Fibroblast of skin of left quadriceps (primary cell): ENCODE measurements at regions not wholly inside any gene's neighbourhood (a gene's known extent, or its start where the extent isn't known, plus 50 kb on each side); places are given as distances from the start of the nearest gene placed in this dataset.
"Not testable (repeated sequence)": the region's sequence is repeated elsewhere in the genome, so short reads cannot be mapped to it uniquely, and the experiment has no call there.

Experiments used
- DNase-seq, 2 experiments: peaks; one replicate each; pipeline ENCODE4 v3.0.0-alpha.2; 2013; ENCODE audit warnings: low read depth in 2 of 2

DNA sequence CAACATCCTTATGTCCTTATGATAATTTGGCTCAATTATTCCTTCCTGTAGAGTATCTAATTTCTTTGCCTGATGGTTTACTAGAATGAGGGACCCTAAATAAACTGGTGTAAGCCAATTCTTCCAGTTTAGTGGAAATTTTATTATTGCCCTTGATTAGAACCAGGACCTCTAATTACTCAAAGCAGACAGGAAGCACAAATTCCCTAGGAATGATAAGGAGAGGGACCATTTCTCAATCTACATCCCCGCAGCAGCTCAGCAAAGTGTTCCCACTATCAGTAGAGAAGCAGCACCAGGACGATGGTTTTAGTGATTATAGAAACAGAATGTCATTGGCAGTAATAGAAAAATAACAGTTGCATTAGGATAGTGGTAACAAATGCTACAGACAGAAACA lies 97.1 kb downstream of the PLPPR4 start:
- no peak for DNase-seq

GRCh38 chr1:99363531-99363930 lies 99.2 kb downstream of the PLPPR4 start:
- no peak for DNase-seq

GRCh38 chr1:99365141-99365540 lies 100.8 kb downstream of the PLPPR4 start:
- DNase-seq = no peak

DNA sequence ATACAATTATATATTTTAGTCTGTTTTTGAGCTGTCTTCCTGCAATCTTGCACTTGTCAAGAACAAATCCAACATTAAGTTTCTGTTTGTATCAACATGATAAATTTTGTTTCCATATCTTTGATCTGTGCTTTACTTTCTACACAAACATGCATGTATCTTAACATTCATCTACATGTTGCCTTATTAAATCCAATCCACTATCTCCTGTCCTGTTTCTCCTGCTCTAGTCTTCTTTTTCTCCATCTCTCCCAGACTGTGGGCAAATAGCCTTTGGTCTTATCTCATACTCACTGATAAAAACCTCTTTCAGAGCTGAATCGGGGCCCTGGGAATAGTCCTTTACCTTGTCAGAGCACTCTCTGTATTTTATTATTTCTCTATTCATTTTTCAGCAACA lies 101.3 kb downstream of the PLPPR4 start:
- no peak for DNase-seq

DNA sequence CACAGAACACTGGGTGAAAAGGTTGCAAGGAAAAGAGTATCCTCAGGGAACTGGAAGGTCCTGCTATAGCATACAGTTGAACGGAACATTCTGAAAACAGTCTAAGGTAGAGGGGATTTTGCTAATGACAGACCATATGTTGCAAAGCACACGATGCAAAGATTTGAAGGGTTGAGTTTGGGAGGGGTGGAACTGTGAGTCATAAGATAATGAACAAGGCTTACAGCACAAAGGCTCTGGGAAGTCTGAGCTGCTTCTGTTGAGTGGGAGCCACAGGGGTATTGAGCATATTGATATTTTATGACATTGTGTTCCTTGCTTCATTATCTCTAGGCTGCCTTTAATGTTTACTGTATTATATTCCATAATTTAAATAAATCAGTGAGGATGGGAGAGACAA lies 104.9 kb downstream of the PLPPR4 start:
- no peak for DNase-seq

DNA sequence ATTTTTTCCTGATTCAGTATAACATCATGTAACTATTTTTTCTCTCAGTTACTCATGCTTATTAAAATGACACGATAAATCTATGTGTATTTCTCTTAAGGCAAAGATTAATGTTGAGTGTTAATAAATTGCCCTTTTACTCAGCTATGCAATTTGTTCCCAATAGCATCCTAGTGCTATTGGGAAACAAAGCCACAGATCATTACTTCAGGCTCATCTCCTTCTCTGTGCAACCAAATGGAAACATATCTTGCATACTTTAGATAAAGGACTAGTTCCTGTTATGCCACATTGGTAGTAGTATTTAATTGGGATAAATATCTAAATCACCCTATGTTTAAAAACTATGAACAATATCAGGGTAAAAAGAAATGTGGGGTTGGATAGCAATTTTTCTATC lies 106.2 kb downstream of the PLPPR4 start:
- no peak for DNase-seq

- DNase-seq = no peak
Measured at GRCh38 chr1:99371413-99371812, 107.1 kb downstream of the PLPPR4 start.

DNA sequence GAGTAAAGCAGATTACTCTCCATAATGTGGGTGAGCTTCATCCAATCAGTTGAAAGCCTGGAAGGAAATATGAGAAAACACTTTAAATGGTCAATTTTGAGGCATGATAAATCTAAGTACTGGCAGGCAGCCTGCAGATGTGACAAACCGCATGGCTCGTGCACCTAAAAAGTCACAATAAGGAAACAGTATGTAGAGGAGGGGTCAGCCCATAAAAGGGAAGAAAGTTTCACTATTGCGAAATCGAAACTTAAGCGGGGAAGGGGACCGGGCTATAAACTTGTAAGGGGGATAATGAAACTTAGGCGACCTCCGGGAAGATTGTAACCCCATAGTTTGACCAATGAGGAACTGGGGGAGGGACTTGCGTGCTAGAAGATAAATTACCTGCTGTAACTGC lies 109.8 kb downstream of the PLPPR4 start:
- DNase-seq = no peak

DNA sequence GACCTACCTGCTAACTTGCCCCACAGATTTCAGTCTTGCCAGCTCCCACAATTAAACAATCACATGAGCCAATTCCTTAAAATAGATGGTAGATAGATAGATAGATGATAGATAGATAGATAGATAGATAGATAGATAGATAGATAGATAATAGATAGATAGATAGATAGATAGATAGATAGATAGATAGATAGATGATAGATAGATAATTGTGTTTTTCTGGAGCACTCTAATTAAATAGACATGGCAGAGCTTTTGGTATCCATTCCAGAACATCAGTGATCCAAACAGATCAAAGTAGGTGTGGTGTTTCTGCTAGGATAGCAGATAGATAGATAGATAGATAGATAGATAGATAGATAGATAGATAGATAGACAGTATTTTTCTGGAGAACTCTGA lies 110.4 kb downstream of the PLPPR4 start:
- not testable (repeated sequence) for DNase-seq

GRCh38 chr1:99384021-99384420 lies 119.7 kb downstream of the PLPPR4 start:
- DNase-seq = no peak

DNA sequence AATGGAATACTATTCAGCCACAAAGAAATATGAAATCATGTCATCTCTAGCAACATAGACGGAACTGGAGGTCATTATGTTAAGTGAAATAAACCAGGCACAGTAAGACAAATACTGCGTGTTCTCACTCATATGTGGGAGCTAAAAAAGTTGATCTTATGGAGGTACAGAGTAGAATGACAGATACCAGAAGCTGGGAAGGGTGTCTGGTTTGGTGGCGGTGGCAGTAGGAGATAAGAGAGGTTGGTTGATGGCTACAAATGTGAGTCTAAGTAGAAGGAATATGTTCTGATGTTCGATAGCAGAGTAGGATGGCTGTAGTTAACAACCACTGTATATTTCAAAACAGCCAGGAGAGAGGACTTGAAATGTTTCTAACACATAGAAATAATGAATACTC lies 121.6 kb downstream of the PLPPR4 start:
- DNase-seq = no peak

- no peak for DNase-seq
Measured at GRCh38 chr1:99396389-99396788, 132.1 kb downstream of the PLPPR4 start.

DNA sequence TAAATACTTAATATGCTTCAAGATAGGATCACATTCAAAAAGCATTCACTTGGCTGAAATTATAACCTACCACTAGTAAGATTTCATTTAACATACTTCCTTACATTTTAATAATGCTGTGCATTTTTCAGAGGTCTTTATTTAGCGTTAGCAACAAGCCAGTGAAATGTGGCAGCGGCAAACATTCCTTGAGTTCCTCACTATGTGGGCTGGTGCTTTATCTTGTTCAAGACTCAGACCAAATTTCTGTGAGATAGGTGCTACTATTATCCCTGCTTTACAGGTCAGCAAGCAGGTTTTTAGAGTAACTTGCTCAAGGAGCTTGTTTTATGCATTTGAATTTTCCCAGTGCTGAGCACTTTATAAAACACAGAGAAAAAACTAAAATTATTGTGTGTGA lies 132.7 kb downstream of the PLPPR4 start:
- no peak for DNase-seq

DNA sequence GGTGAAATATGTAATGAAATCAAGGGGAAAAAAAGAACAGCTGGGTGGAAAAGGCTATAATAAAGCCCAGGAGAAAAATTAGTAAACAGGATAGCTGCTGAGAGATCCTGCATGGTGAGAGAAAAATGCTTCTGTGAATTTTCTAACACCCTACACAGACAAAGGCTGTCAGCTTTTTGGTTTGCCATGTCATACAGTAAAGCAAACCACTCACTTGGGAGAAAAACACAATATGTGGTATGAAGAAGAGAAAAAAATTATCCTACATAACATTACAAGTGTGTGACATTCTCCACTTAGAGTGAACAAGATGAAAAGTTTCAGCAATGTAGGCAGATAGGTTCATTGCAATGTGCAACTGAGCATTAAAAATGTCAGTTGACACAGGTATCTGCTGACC lies 133.6 kb downstream of the PLPPR4 start:
- DNase-seq = no peak

DNA sequence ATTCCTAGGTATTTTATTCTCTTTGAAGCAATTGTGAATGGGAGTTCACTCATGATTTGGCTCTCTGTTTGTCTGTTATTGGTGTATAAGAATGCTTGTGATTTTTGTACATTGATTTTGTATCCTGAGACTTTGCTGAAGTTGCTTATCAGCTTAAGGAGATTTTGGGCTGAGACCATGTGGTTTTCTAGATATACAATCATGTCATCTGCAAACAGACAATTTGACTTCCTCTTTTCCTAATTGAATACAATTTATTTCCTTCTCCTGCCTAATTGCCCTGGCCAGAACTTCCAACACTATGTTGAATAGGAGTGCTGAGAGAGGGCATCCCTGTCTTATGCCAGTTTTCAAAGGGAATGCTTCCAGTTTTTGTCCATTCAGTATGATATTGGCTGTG lies 137.3 kb downstream of the PLPPR4 start:
- not testable (repeated sequence) for DNase-seq

DNA sequence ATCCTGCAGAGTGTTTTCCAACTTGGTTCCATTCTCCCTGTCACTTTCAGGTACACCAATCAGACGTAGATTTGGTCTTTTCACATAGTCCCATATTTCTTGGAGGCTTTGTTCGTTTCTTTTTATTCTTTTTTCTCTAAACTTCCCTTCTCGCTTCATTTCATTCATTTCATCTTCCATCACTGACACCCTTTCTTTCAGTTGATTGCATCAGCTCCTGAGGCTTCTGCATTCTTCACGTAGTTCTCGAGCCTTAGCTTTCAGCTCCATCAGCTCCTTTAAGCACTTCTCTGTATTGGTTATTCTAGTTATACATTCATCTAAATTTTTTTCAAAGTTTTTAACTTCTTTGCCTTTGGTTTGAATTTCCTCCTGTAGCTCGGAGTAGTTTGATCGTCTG lies 140.1 kb downstream of the PLPPR4 start:
- DNase-seq = not testable (repeated sequence)

- not testable (repeated sequence) for DNase-seq
Measured at GRCh38 chr1:99405325-99405724, 141.0 kb downstream of the PLPPR4 start.

DNA sequence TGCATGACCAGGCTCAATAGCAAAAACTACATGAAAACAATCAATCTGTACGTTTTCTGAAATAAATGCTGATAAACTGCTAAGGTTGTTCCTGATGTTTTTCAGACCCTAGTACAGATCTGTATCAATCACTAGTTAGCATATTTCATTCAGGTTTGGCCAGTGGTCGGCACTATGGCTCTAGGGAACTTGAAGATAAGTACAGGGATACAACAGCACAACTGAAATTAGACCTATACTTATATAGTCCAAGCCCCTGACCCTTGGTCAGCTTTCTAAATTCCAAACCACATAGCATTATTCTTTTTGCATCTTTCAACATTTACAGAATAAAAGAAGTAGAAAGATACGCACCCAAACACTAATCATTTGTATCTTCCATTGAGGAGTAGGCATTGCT lies 142.7 kb downstream of the PLPPR4 start:
- no peak for DNase-seq

- DNase-seq = no peak
Measured at GRCh38 chr1:99424087-99424486, 159.8 kb downstream of the PLPPR4 start.

DNA sequence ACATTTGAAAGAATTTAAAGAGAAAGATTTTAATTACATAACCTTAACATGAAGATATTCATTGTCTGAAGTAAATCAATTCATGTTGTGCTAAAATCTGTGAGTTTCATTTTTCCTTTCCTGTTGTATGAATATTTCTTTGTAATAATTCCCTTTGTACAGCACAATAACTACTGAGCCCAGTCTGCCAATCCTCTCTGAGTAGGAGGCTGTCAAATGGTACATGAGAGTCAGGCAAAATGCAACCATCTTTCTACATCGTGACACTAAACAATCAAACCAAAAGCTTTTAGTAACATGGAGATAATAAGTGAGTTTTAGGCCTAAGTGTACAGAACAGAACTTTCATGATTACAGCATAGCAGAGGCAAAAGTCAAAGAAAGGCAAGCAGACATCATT lies 165.5 kb downstream of the PLPPR4 start:
- DNase-seq = no peak

GRCh38 chr1:99438656-99439230 lies 174.5 kb downstream of the PLPPR4 start:
- DNase-seq = no peak

- no peak for DNase-seq
Measured at GRCh38 chr1:99439433-99440075, 175.3 kb downstream of the PLPPR4 start.

- DNase-seq = peak in 1 of 2 experiments; percentile 27
Measured at GRCh38 chr1:99441299-99442095, 177.2 kb downstream of the PLPPR4 start.
